ENCODE measurements at regions not wholly inside any gene's neighbourhood (a gene's known extent, or its start where the extent isn't known, plus 50 kb on each side); places are given as distances from the start of the nearest gene placed in this dataset.

DNA sequence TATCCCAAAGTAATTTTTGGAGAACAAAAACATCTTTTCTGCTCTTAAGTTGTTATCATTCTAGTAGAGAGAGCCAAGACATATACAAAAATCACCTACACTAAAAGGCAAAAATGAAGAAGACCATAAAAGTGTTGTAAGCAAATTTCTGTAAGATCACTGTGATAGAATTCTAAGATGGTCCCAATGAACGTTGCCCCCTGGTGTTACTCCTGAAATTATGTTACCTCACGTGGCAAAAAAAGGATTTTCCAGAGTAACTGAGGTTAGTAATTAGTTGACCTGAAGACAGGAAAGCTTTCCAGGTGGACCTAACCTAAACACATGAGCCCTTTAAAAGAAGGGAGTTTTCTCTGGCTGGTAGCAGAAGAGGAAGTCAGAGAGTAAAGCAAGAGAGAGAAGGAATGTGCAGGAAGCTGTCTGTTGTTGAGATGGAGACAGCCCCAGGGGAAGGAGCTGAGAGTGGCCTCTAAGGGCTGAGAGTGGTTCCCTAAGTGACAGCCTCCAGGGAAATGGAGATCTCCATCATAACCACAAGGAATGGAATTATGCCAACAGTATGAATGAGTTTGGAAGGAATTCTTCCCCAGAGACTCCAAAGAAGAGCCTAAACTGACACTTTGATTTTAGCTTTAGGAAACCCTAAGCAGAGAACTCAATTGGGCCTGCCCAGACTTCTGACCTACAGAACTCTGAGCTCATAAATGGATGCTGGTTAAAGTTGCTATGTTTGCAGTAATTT, 205.9 kb downstream of the CD47 start:
- Histone ChIP-seq H3K27me3 (ENCODE audit: insufficient read depth) (no peaks in the 10 kb centered on the region), H3K4me1 (ENCODE audit: control insufficient read depth in 1 of 2, insufficient read depth in 2 of 2, low read depth in 1 of 2, low read length in 1 of 2) (no peaks in the 10 kb centered on the region), H3K79me2 (ENCODE audit: insufficient read depth) (no peaks in the 10 kb centered on the region), H3K9me2 (no peaks in the 10 kb centered on the region), H4K20me1 (ENCODE audit: insufficient read depth) (no peaks in the 10 kb centered on the region), H3K4me3 (ENCODE audit: low read depth in 2 of 2, low read length in 1 of 2) (no peak overlapping the region), H3K27ac (ENCODE audit: low read depth in 2 of 2, low read length in 1 of 2) (peak overlapping the region in 1 of 2 experiments; percentile 39; a peak in 2 of 4 replicates), H3K9ac (no peak overlapping the region), H3K9me3 (0 out of 2 replicates have a peak, but pooled peaks cover 3% of the 10 kb centered on the region), H2AFZ (ENCODE audit: low read depth) (peak overlapping the region; percentile 39; the same call in 1 of the 2 replicates), H3K4me2 (no peak overlapping the region), H3F3A (replicated peaks; ENCODE audit: insufficient read depth) (peaks cover 2% of the 10 kb centered on the region), H3K36me3 (replicated peaks in 1 of 2; ENCODE audit: control insufficient read depth in 1 of 2, insufficient read depth in 2 of 2, low read length in 1 of 2) (no peaks in the 10 kb centered on the region)
- ChIA-PET CTCF (interaction anchor here (0.6 to 1.8 kb wide), 7 partner anchors 9 to 521 kb away, joined by 3 to 6 read pairs (median 4); no protein-coding TSS in a partner anchor), POLR2A (no interaction called here)
- no peak for DNase-seq
- 58% methylated on average over 2 of the region's 2 CpGs for WGBS (ENCODE audit: low lambda C conversion rate)
- TF ChIP-seq GABPA (IDR thresholded peaks at IDR 0.05; ENCODE audit: low read depth) (no peak), CTCF (IDR thresholded peaks at IDR 0.05) (peak; percentile 46), RCOR1 (IDR thresholded peaks at IDR 0.05; ENCODE audit: low read length) (no peak), RAD21 (IDR thresholded peaks at IDR 0.05; ENCODE audit: low read length) (peak; percentile 18; the same call in 1 of the 2 replicates), NFIC (IDR thresholded peaks at IDR 0.05; ENCODE audit: borderline replicate concordance) (peak; percentile 39; the same call in 1 of the 2 replicates), CHD2 (IDR thresholded peaks at IDR 0.05; ENCODE audit: low read length, partially characterized antibody) (no peak)

DNA sequence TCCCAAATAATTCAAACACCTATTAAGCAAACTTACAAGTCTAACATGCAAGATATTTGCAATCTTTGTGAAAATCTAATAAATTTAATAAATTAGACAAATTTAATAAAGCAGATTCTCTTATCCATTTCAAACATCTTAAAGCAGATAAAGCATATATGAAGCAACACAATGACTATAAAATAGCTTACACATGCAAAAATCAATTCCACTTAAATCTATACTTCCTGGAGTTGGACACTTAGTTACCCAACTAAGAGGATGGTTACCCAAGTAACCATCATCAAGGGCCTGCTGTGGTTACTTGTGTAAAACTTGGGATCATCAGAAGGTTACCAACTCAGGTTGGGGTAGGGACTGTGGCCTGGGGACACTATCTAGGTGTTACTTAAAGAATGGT, 206.8 kb downstream of the CD47 start:
- no peaks in the 10 kb centered on the region for H3K9me2 ChIP-seq
- H3K4me2 ChIP-seq, result no peak overlapping the region
- H3K4me3 ChIP-seq (ENCODE audit: low read depth in 2 of 2, low read length in 1 of 2), result no peak overlapping the region
- DNase-seq, result no peak
- H3K9ac ChIP-seq, result no peak overlapping the region
- TF ChIP-seq GABPA (IDR thresholded peaks at IDR 0.05; ENCODE audit: low read depth) (no peak), USF1 (IDR thresholded peaks at IDR 0.05; ENCODE audit: borderline replicate concordance, low read depth) (no peak), USF2 (IDR thresholded peaks at IDR 0.05; ENCODE audit: borderline replicate concordance, low read depth, low read length) (no peak)
- CTCF ChIA-PET, result interaction anchor here (0.9 to 1.8 kb wide), 5 partner anchors 9 to 224 kb away, joined by 3 to 6 read pairs (median 4); no protein-coding TSS in a partner anchor
- no peaks in the 10 kb centered on the region for H4K20me1 ChIP-seq (ENCODE audit: insufficient read depth)
- no peak overlapping the region for H2AFZ ChIP-seq (ENCODE audit: low read depth)
- no peaks in the 10 kb centered on the region for H3K4me1 ChIP-seq (ENCODE audit: control insufficient read depth in 1 of 2, insufficient read depth in 2 of 2, low read depth in 1 of 2, low read length in 1 of 2)
- POLR2A ChIA-PET, result no interaction called here
- H3K9me3 ChIP-seq, result no peaks in the 10 kb centered on the region
- no peaks in the 10 kb centered on the region for H3K36me3 ChIP-seq (replicated peaks in 1 of 2; ENCODE audit: control insufficient read depth in 1 of 2, insufficient read depth in 2 of 2, low read length in 1 of 2)
- H3K27ac ChIP-seq (ENCODE audit: low read depth in 2 of 2, low read length in 1 of 2), result no peak overlapping the region
- H3F3A ChIP-seq (replicated peaks; ENCODE audit: insufficient read depth), result peaks cover 2% of the 10 kb centered on the region
- H3K79me2 ChIP-seq (ENCODE audit: insufficient read depth), result no peaks in the 10 kb centered on the region
- no peaks in the 10 kb centered on the region for H3K27me3 ChIP-seq (ENCODE audit: insufficient read depth)

Data from SK-N-SH (cell line).